ENCODE measurements at regions not wholly inside any gene's neighbourhood (a gene's known extent, or its start where the extent isn't known, plus 50 kb on each side); places are given as distances from the start of the nearest gene placed in this dataset.

GRCh38 chr12:86931714-86932113, 675.5 kb upstream of the MGAT4C start:
- TF ChIP-seq CTCF (optimal IDR thresholded peaks at IDR 0.05 in 1 of 3, IDR thresholded peaks at IDR 0.05 in 1 of 3, conservative IDR thresholded peaks at IDR 0.05 in 1 of 3; ENCODE audit: extremely low read depth in 1 of 3, insufficient read depth in 2 of 3, low read length in 3 of 3) (no peak), EZH2 (IDR thresholded peaks at IDR 0.05; ENCODE audit: low read length) (no peak)

Measured in keratinocyte (primary cell).